HepG2 (cell line): ENCODE measurements at regions not wholly inside any gene's neighbourhood (a gene's known extent, or its start where the extent isn't known, plus 50 kb on each side); places are given as distances from the start of the nearest gene placed in this dataset.

Source experiments
- POLR2A ChIP-seq, 2 experiments: IDR thresholded peaks; 2 replicates each; pipeline ENCODE4 v1.6.1; 2011; ENCODE audit warnings: low read depth in 2 of 2, low read length in 2 of 2, mild to moderate bottlenecking in 1 of 2, moderate library complexity in 1 of 2; ENCODE audit not compliant: insufficient read depth in 1 of 2
- YY1 ChIP-seq: IDR thresholded peaks from 2 replicates; pipeline ENCODE4 v1.6.1; 2011; ENCODE audit warnings: low read length, low read depth, moderate library complexity, mild to moderate bottlenecking; ENCODE audit not compliant: insufficient read depth, insufficient replicate concordance

- TF ChIP-seq POLR2A (IDR thresholded peaks at IDR 0.05; ENCODE audit: insufficient read depth in 1 of 2, low read depth in 2 of 2, low read length in 2 of 2) (no peak), YY1 (no peak)
These were observed 515.1 kb downstream of the OMA1 start for GRCh38 chr1:58031416-58031815.
